HUES64 (cell line): ENCODE measurements at regions not wholly inside any gene's neighbourhood (a gene's known extent, or its start where the extent isn't known, plus 50 kb on each side); places are given as distances from the start of the nearest gene placed in this dataset.
"Not testable (repeated sequence)": the region's sequence is repeated elsewhere in the genome, so short reads cannot be mapped to it uniquely, and the experiment has no call there.

ENCODE experiments used
- H3K27ac ChIP-seq: 2 replicates; pipeline ENCODE4 v1.7.0; 2013; ENCODE audit warnings: low read depth, low read length, inconsistent platforms
- H3K27me3 ChIP-seq: 2 replicates; pipeline ENCODE4 v1.6.1; 2013; ENCODE audit warnings: mild to moderate bottlenecking, low read length; ENCODE audit not compliant: insufficient read depth
- H3K36me3 ChIP-seq: 2 replicates; pipeline ENCODE4 v1.6.1; 2013; ENCODE audit warnings: mild to moderate bottlenecking, low read length; ENCODE audit not compliant: insufficient read depth
- H3K4me1 ChIP-seq: 2 replicates; pipeline ENCODE4 v1.6.1; 2013; ENCODE audit warnings: mild to moderate bottlenecking, low read length, moderate library complexity; ENCODE audit not compliant: insufficient read depth
- H3K4me3 ChIP-seq: 2 replicates; pipeline ENCODE4 v1.5.1; 2013; ENCODE audit warnings: mild to moderate bottlenecking, low read length, moderate library complexity
- H3K9ac ChIP-seq: 2 replicates; pipeline ENCODE4 v1.6.1; 2013; ENCODE audit warnings: mild to moderate bottlenecking, low read depth, low read length
- H3K9me3 ChIP-seq: 2 replicates; pipeline ENCODE4 v1.6.1; 2013; ENCODE audit warnings: low read depth, low read length; ENCODE audit not compliant: insufficient read depth
- WGBS: fragments of 150-250, 120-280 bp; methylation state at CpG from one replicate; pipeline ENCODE4 v1.1.7; 2013; ENCODE audit warnings: missing lambda C conversion rate; 5-methylcytosine and 5-hydroxymethylcytosine counted together

- Histone ChIP-seq H3K4me1 (peaks cover 20% of the 10 kb centered on the region; the same call in 1 of the 2 replicates), H3K9me3 (no peaks in the 10 kb centered on the region), H3K4me3 (no peak overlapping the region), H3K27ac (no peak overlapping the region), H3K27me3 (0 out of 2 replicates have a peak, but pooled peaks cover 2% of the 10 kb centered on the region), H3K36me3 (no peaks in the 10 kb centered on the region), H3K9ac (no peak overlapping the region)
- WGBS = 90% methylated on average over 8 of the region's 9 CpGs
Observed at GRCh38 chr6:90894285-90895130, 307.6 kb upstream of the MAP3K7 start.

GRCh38 chr6:90893400-90893799, 306.5 kb upstream of the MAP3K7 start:
- WGBS = 89% methylated on average over 4 of the region's 4 CpGs
- no peak overlapping the region for H3K27ac ChIP-seq
- no peak overlapping the region for H3K4me3 ChIP-seq
- no peak overlapping the region for H3K9ac ChIP-seq
- peaks cover 20% of the 10 kb centered on the region; the same call in 1 of the 2 replicates for H3K4me1 ChIP-seq
- no peaks in the 10 kb centered on the region for H3K9me3 ChIP-seq
- 0 out of 2 replicates have a peak, but pooled peaks cover 2% of the 10 kb centered on the region for H3K27me3 ChIP-seq
- H3K36me3 ChIP-seq = no peaks in the 10 kb centered on the region

- no peaks in the 10 kb centered on the region for H3K9me3 ChIP-seq
- H3K36me3 ChIP-seq = no peaks in the 10 kb centered on the region
- no peak overlapping the region for H3K4me3 ChIP-seq
- H3K27me3 ChIP-seq = 0 out of 2 replicates have a peak, but pooled peaks cover 2% of the 10 kb centered on the region
- no peak overlapping the region for H3K9ac ChIP-seq
- 53% methylated on average over 2 of the region's 3 CpGs for WGBS
- H3K27ac ChIP-seq = no peak overlapping the region
- H3K4me1 ChIP-seq = peaks cover 20% of the 10 kb centered on the region; the same call in 1 of the 2 replicates
Observed at GRCh38 chr6:90892271-90892670, 305.4 kb upstream of the MAP3K7 start.

- Histone ChIP-seq H3K9ac (no peak overlapping the region), H3K27me3 (0 out of 2 replicates have a peak, but pooled peaks cover 2% of the 10 kb centered on the region), H3K4me1 (peaks cover 20% of the 10 kb centered on the region; the same call in 1 of the 2 replicates), H3K4me3 (no peak overlapping the region), H3K27ac (no peak overlapping the region), H3K9me3 (no peaks in the 10 kb centered on the region), H3K36me3 (no peaks in the 10 kb centered on the region)
- WGBS = 87% methylated on average over 5 of the region's 5 CpGs
Observed at GRCh38 chr6:90891355-90891754, 304.5 kb upstream of the MAP3K7 start.

- Histone ChIP-seq H3K27ac (no peak overlapping the region), H3K4me3 (no peak overlapping the region), H3K9ac (no peak overlapping the region), H3K9me3 (no peaks in the 10 kb centered on the region), H3K4me1 (peaks cover 16% of the 10 kb centered on the region; the same call in 1 of the 2 replicates), H3K36me3 (no peaks in the 10 kb centered on the region), H3K27me3 (0 out of 2 replicates have a peak, but pooled peaks cover 2% of the 10 kb centered on the region)
- WGBS = 21% methylated on average over 8 of the region's 8 CpGs
Observed at GRCh38 chr6:90890683-90891330, 303.9 kb upstream of the MAP3K7 start.

GRCh38 chr6:90887764-90888163, 300.9 kb upstream of the MAP3K7 start:
- H3K4me3 ChIP-seq = no peak overlapping the region
- H3K9me3 ChIP-seq = peaks cover 8% of the 10 kb centered on the region
- H3K27ac ChIP-seq = no peak overlapping the region
- H3K36me3 ChIP-seq = no peaks in the 10 kb centered on the region
- peaks cover 18% of the 10 kb centered on the region; the same call in 1 of the 2 replicates for H3K4me1 ChIP-seq
- H3K9ac ChIP-seq = no peak overlapping the region
- 0 out of 2 replicates have a peak, but pooled peaks cover 2% of the 10 kb centered on the region for H3K27me3 ChIP-seq

- H3K27ac ChIP-seq = no peak overlapping the region
Observed at GRCh38 chr6:90885611-90886056, 298.8 kb upstream of the MAP3K7 start.

GRCh38 chr6:90885137-90885536, 298.3 kb upstream of the MAP3K7 start:
- not testable (repeated sequence) for H3K9ac ChIP-seq, H3K27me3 ChIP-seq, H3K27ac ChIP-seq, H3K36me3 ChIP-seq, H3K4me1 ChIP-seq, H3K4me3 ChIP-seq
- WGBS = 85% methylated on average over 3 of the region's 4 CpGs
- H3K9me3 ChIP-seq = peaks cover 11% of the 10 kb centered on the region

More at GRCh38 chr6:90885611-90886056, 298.8 kb upstream of the MAP3K7 start:
- Histone ChIP-seq H3K36me3 (no peaks in the 10 kb centered on the region), H3K4me3 (no peak overlapping the region), H3K27me3 (no peaks in the 10 kb centered on the region), H3K9me3 (peaks cover 11% of the 10 kb centered on the region), H3K4me1 (peaks cover 8% of the 10 kb centered on the region; the same call in 1 of the 2 replicates), H3K9ac (no peak overlapping the region)
- 76% methylated on average over 10 of the region's 10 CpGs for WGBS

GRCh38 chr6:90877616-90878015, 290.7 kb upstream of the MAP3K7 start:
- Histone ChIP-seq H3K9me3 (peaks cover 2% of the 10 kb centered on the region; the same call in 1 of the 2 replicates), H3K27ac (no peak overlapping the region), H3K4me3 (no peak overlapping the region), H3K27me3 (no peaks in the 10 kb centered on the region), H3K4me1 (no peaks in the 10 kb centered on the region; the same call in 1 of the 2 replicates), H3K9ac (no peak overlapping the region), H3K36me3 (no peaks in the 10 kb centered on the region)
- WGBS = 93% methylated on average over 3 of the region's 3 CpGs

GRCh38 chr6:90874931-90875330, 288.1 kb upstream of the MAP3K7 start:
- Histone ChIP-seq H3K9ac (no peak overlapping the region), H3K4me3 (no peak overlapping the region), H3K4me1 (no peaks in the 10 kb centered on the region; the same call in 1 of the 2 replicates), H3K27me3 (no peaks in the 10 kb centered on the region), H3K27ac (no peak overlapping the region), H3K36me3 (no peaks in the 10 kb centered on the region), H3K9me3 (no peaks in the 10 kb centered on the region)
- WGBS = 96% methylated on average over 3 of the region's 4 CpGs

- Histone ChIP-seq H3K4me3 (no peak overlapping the region), H3K27ac (no peak overlapping the region), H3K27me3 (no peaks in the 10 kb centered on the region), H3K9me3 (no peaks in the 10 kb centered on the region), H3K36me3 (no peaks in the 10 kb centered on the region), H3K4me1 (no peaks in the 10 kb centered on the region; the same call in 1 of the 2 replicates), H3K9ac (no peak overlapping the region)
- WGBS = 94% methylated on average over 8 of the region's 8 CpGs
Observed at GRCh38 chr6:90872981-90873380, 286.1 kb upstream of the MAP3K7 start.
